CD14-positive monocyte (primary cell): ENCODE measurements at regions not wholly inside any gene's neighbourhood (a gene's known extent, or its start where the extent isn't known, plus 50 kb on each side); places are given as distances from the start of the nearest gene placed in this dataset.

Experiments used
- DNase-seq, 3 donors: peaks; one replicate each; pipeline ENCODE4 v3.0.0-alpha.2; 2011 to 2022
- H2AFZ ChIP-seq: 2 replicates; pipeline ENCODE4 v1.6.0; 2012; ENCODE audit warnings: mild to moderate bottlenecking, low read depth, low read length, inconsistent platforms; ENCODE audit not compliant: insufficient read depth, poor library complexity, severe bottlenecking
- H3K27ac ChIP-seq, 2 donors: 1 replicate in 1 of 2; 2 replicates in 1 of 2; pipeline ENCODE4 v1.5.1; 2012 to 2013; ENCODE audit warnings: low read length in 2 of 2, control low read depth in 1 of 2, inconsistent platforms in 1 of 2, low read depth in 1 of 2, mild to moderate bottlenecking in 1 of 2
- H3K27me3 ChIP-seq, 2 donors: one replicate each; pipeline versions ENCODE4 v1.6.0 to v1.6.1; 2011 to 2013; ENCODE audit warnings: low read length in 2 of 2; ENCODE audit not compliant: control insufficient read depth in 2 of 2, insufficient read depth in 2 of 2
- H3K36me3 ChIP-seq, 2 donors: replicated peaks in 1 of 2; 1 replicate in 1 of 2; 2 replicates in 1 of 2; pipeline versions ENCODE4 v1.5.1 to v1.6.1; 2012 to 2013; ENCODE audit warnings: low read length in 2 of 2, control low read depth in 1 of 2, inconsistent platforms in 1 of 2, mild to moderate bottlenecking in 1 of 2; ENCODE audit not compliant: insufficient read depth in 2 of 2, control insufficient read depth in 1 of 2
- H3K4me1 ChIP-seq, 2 donors: 1 replicate in 1 of 2; 2 replicates in 1 of 2; pipeline versions ENCODE4 v1.5.1 to v1.6.1; 2012 to 2013; ENCODE audit warnings: low read length in 2 of 2, control low read depth in 1 of 2, inconsistent platforms in 1 of 2, mild to moderate bottlenecking in 1 of 2, moderate library complexity in 1 of 2; ENCODE audit not compliant: insufficient read depth in 2 of 2, control insufficient read depth in 1 of 2
- H3K4me2 ChIP-seq: replicated peaks from 2 replicates; pipeline ENCODE3; 2012; ENCODE audit warnings: low read length, moderate library complexity, mild to moderate bottlenecking; ENCODE audit not compliant: poor library complexity, severe bottlenecking; ENCODE audit errors: extremely low read depth
- H3K4me3 ChIP-seq, 3 experiments: fragments of 200-600 bp in 1 of 3; sonication (generic) in 1 of 3; replicated peaks in 1 of 3; 1 replicate in 2 of 3; 2 replicates in 1 of 3; pipeline ENCODE4 v1.5.1; 2011 to 2013; ENCODE audit warnings: low read length in 3 of 3, mild to moderate bottlenecking in 3 of 3, control low read depth in 2 of 3, low read depth in 2 of 3, inconsistent platforms in 1 of 3, moderate library complexity in 1 of 3
- H3K79me2 ChIP-seq: 2 replicates; pipeline ENCODE4 v1.6.0; 2012; ENCODE audit warnings: mild to moderate bottlenecking, control low read depth, inconsistent platforms, low read length, moderate library complexity; ENCODE audit not compliant: insufficient read depth
- H3K9ac ChIP-seq: 2 replicates; pipeline ENCODE4 v1.6.0; 2017; ENCODE audit warnings: low read length, mild to moderate bottlenecking; ENCODE audit not compliant: insufficient read depth, poor library complexity, severe bottlenecking
- H3K9me3 ChIP-seq, 2 donors: replicated peaks in 1 of 2; 1 replicate in 1 of 2; 2 replicates in 1 of 2; pipeline versions ENCODE4 v1.5.1 to v1.6.1; 2012 to 2013; ENCODE audit warnings: low read length in 2 of 2, control low read depth in 1 of 2; ENCODE audit not compliant: control insufficient read depth in 1 of 2, insufficient read depth in 1 of 2
- H4K20me1 ChIP-seq: 2 replicates; pipeline ENCODE4 v1.6.0; 2012; ENCODE audit warnings: mild to moderate bottlenecking, low read length, control low read depth, moderate library complexity; ENCODE audit not compliant: insufficient read depth
- H3K27ac Mint-ChIP-seq, 7 donors: one replicate each; pipeline ENCODE4 v1.8.0; 2020; ENCODE audit warnings: mild to moderate bottlenecking in 7 of 7, mixed read lengths in 7 of 7, moderate library complexity in 6 of 7, inconsistent platforms in 2 of 7
- H3K27me3 Mint-ChIP-seq, 3 donors: one replicate each; pipeline ENCODE4 v1.8.0; 2021 to 2022; ENCODE audit warnings: low read depth in 3 of 3, mild to moderate bottlenecking in 3 of 3, mixed read lengths in 3 of 3, moderate library complexity in 3 of 3, inconsistent platforms in 1 of 3
- H3K36me3 Mint-ChIP-seq, 2 donors: one replicate each; pipeline ENCODE4 v1.8.0; 2020; ENCODE audit warnings: mixed read lengths in 2 of 2, inconsistent platforms in 1 of 2, mild to moderate bottlenecking in 1 of 2
- H3K4me1 Mint-ChIP-seq: one replicate; pipeline ENCODE4 v1.8.0; 2020; ENCODE audit warnings: mild to moderate bottlenecking, mixed read lengths
- H3K4me3 Mint-ChIP-seq, 2 donors: one replicate each; pipeline ENCODE4 v1.8.0; 2020; ENCODE audit warnings: mild to moderate bottlenecking in 2 of 2, mixed read lengths in 2 of 2, moderate library complexity in 1 of 2
- H3K9me3 Mint-ChIP-seq, 7 donors: one replicate each; pipeline ENCODE4 v1.8.0; 2020 to 2022; ENCODE audit warnings: mixed read lengths in 7 of 7, mild to moderate bottlenecking in 6 of 7, moderate library complexity in 6 of 7, inconsistent platforms in 2 of 7
- CTCF ChIP-seq: fragments of 200-600 bp; IDR thresholded peaks from one replicate; pipeline ENCODE4 v1.8.0; 2022; ENCODE audit warnings: antibody characterized with exemption, mild to moderate bottlenecking
- WGBS: methylation state at CpG from one replicate; pipeline ENCODE4 v1.1.5; 2013; ENCODE audit warnings: missing lambda C conversion rate; ENCODE audit not compliant: insufficient coverage; 5-methylcytosine and 5-hydroxymethylcytosine counted together
- intact Hi-C, 2 donors: fragments of 100-400 bp; cut with micrococcal nuclease; formaldehyde crosslinking; loops; one replicate each; pipeline versions ENCODE4 v1.15.0 to v1.15.1; 2023

GRCh38 chr4:144202081-144202480, 61.6 kb upstream of the GYPA start:
- Mint-ChIP-seq H3K4me3 (no peak overlapping the region), H3K4me1 (no peaks in the 10 kb centered on the region), H3K36me3 (no peaks in the 10 kb centered on the region), H3K27me3 (peaks cover 0 to 3% (median 0%) of the 10 kb centered on the region in 3 donors), H3K27ac (no peak overlapping the region), H3K9me3 (peaks cover 4 to 12% (median 7%) of the 10 kb centered on the region in 7 donors)
- no peaks in the 10 kb centered on the region for H3K79me2 ChIP-seq
- H3K9ac ChIP-seq: no peak overlapping the region
- intact Hi-C loops: no loop called here
- no peaks in the 10 kb centered on the region for H4K20me1 ChIP-seq
- TF ChIP-seq CTCF: no peak
- H3K4me2 ChIP-seq: no peak overlapping the region
- H3K27me3 ChIP-seq: no peaks in the 10 kb centered on the region
- DNase-seq: no peak
- H2AFZ ChIP-seq: no peak overlapping the region
- H3K9me3 ChIP-seq: peaks cover 4 to 5% of the 10 kb centered on the region in 2 donors
- no peaks in the 10 kb centered on the region for H3K36me3 ChIP-seq
- H3K4me3 ChIP-seq: no peak overlapping the region
- no peak overlapping the region for H3K27ac ChIP-seq
- H3K4me1 ChIP-seq: no peaks in the 10 kb centered on the region
- WGBS: no CpG with 5 or more reads among the region's 1 CpG

DNA sequence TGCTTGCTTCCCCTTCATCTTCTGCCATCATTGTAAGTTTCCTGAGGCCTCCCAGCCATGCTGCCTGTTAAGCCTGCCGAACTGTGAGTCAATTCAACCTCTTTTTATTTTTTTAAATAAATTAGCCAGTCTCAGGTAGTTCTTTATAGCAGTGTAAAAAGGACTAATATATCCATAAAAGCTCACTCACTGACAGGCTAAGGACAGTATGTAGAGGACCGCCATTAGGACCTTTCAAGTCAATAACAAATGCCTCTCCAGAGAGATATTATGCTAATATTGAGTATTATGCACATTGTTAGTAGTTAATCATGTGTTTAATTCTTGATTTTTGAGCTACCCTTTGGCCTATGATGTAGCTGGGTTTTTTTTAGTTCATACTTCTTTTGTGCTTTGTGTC, 62.6 kb upstream of the GYPA start:
- Mint-ChIP-seq H3K27ac (no peak overlapping the region), H3K4me1 (no peaks in the 10 kb centered on the region), H3K4me3 (no peak overlapping the region), H3K27me3 (peaks cover 0 to 3% (median 0%) of the 10 kb centered on the region in 3 donors), H3K36me3 (no peaks in the 10 kb centered on the region), H3K9me3 (peaks cover 1 to 7% (median 3%) of the 10 kb centered on the region in 7 donors)
- Histone ChIP-seq H3K4me1 (no peaks in the 10 kb centered on the region), H3K36me3 (no peaks in the 10 kb centered on the region), H3K4me2 (no peak overlapping the region), H3K79me2 (no peaks in the 10 kb centered on the region), H3K4me3 (no peak overlapping the region), H3K27me3 (no peaks in the 10 kb centered on the region), H3K9ac (no peak overlapping the region), H3K27ac (no peak overlapping the region), H4K20me1 (no peaks in the 10 kb centered on the region), H3K9me3 (no peaks in the 10 kb centered on the region), H2AFZ (no peak overlapping the region)
- WGBS: no CpG with 5 or more reads among the region's 2 CpGs
- intact Hi-C loops: no loop called here
- TF ChIP-seq CTCF: no peak
- DNase-seq: no peak
